ENCODE measurements at regions not wholly inside any gene's neighbourhood (a gene's known extent, or its start where the extent isn't known, plus 50 kb on each side); places are given as distances from the start of the nearest gene placed in this dataset.

- Histone ChIP-seq H3K9me3 (ENCODE audit: low read depth) (no peaks in the 10 kb centered on the region), H3K27me3 (no peaks in the 10 kb centered on the region), H2AFZ (no peak overlapping the region), H4K20me1 (ENCODE audit: insufficient read depth, poor library complexity, severe bottlenecking) (no peaks in the 10 kb centered on the region), H3K27ac (no peak overlapping the region), H3K79me2 (no peaks in the 10 kb centered on the region), H3K4me1 (ENCODE audit: insufficient read depth) (no peaks in the 10 kb centered on the region), H3K36me3 (replicated peaks; ENCODE audit: insufficient read depth, low read depth) (no peaks in the 10 kb centered on the region), H3K9me2 (replicated peaks; ENCODE audit: insufficient read depth) (no peaks in the 10 kb centered on the region), H3K4me2 (no peak overlapping the region), H3K4me3 (no peak overlapping the region)
- TF ChIP-seq CTCF (IDR thresholded peaks at IDR 0.05; ENCODE audit: poor library complexity) (no peak), EZH2phosphoT487 (IDR thresholded peaks at IDR 0.05; ENCODE audit: low read depth, severe bottlenecking, unreplicated experiment) (no peak), EZH2 (IDR thresholded peaks at IDR 0.05; ENCODE audit: borderline replicate concordance) (no peak)
- 93% methylated on average over 8 of the region's 8 CpGs for WGBS (ENCODE audit: low lambda C conversion rate, missing lambda C conversion rate)
- no peak for DNase-seq (ENCODE audit: low spot score)
These were observed 52.8 kb upstream of the TOMM7 start for GRCh38 chr7:22875470-22875869.

DNA sequence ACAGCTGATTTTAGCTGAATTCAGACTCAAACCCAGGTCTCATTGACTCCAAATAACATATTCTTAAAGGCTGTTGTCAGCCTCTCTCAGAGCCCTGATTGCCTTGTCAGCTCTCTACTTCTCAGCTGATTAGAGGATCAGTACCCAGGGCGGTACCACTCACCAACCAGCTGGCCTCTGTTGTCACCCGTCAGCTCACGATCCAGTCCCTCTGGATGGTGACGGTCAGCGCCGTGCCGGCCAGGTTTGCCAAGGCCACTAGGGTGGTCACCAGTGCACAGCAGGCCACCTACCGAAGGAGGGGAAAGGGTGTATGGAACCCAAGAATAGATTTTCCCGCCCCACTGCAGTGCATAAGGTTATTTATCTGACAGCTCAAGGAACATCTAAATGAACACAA, 52.3 kb upstream of the TOMM7 start:
- DNase-seq (ENCODE audit: low spot score) = no peak

More for the DNA sequence above, 52.3 kb upstream of the TOMM7 start:
- H3K4me1 ChIP-seq (ENCODE audit: insufficient read depth) = no peaks in the 10 kb centered on the region
- H3K9me3 ChIP-seq (ENCODE audit: low read depth) = no peaks in the 10 kb centered on the region
- H3K79me2 ChIP-seq = no peaks in the 10 kb centered on the region
- no peaks in the 10 kb centered on the region for H4K20me1 ChIP-seq (ENCODE audit: insufficient read depth, poor library complexity, severe bottlenecking)
- no peaks in the 10 kb centered on the region for H3K27me3 ChIP-seq
- H3K4me3 ChIP-seq = no peak overlapping the region
- H3K9me2 ChIP-seq (replicated peaks; ENCODE audit: insufficient read depth) = no peaks in the 10 kb centered on the region
- no peak overlapping the region for H3K27ac ChIP-seq
- H3K36me3 ChIP-seq (replicated peaks; ENCODE audit: insufficient read depth, low read depth) = no peaks in the 10 kb centered on the region
- H3K4me2 ChIP-seq = no peak overlapping the region
- 92% methylated on average over 9 of the region's 9 CpGs for WGBS (ENCODE audit: low lambda C conversion rate, missing lambda C conversion rate)
- no peak overlapping the region for H2AFZ ChIP-seq
- TF ChIP-seq CTCF (IDR thresholded peaks at IDR 0.05; ENCODE audit: poor library complexity) = no peak
- TF ChIP-seq EZH2phosphoT487 (IDR thresholded peaks at IDR 0.05; ENCODE audit: low read depth, severe bottlenecking, unreplicated experiment) = no peak
- TF ChIP-seq EZH2 (IDR thresholded peaks at IDR 0.05; ENCODE audit: borderline replicate concordance) = no peak
